HEK293T (cell line): ENCODE measurements at regions not wholly inside any gene's neighbourhood (a gene's known extent, or its start where the extent isn't known, plus 50 kb on each side); places are given as distances from the start of the nearest gene placed in this dataset.

Experiments used
- FOXA1 ChIP-seq: fragments of 450-650 bp; IDR thresholded peaks from 2 replicates; pipeline ENCODE4 v1.6.1; 2016; ENCODE audit warnings: mild to moderate bottlenecking
- FOXK2 ChIP-seq: fragments of 450-650 bp; IDR thresholded peaks from 2 replicates; pipeline ENCODE4 v1.6.1; 2016; ENCODE audit warnings: mild to moderate bottlenecking
- NFRKB ChIP-seq: fragments of 450-650 bp; IDR thresholded peaks from 2 replicates; pipeline ENCODE4 v1.6.1; 2016; ENCODE audit warnings: mild to moderate bottlenecking, moderate library complexity

GRCh38 chr14:30193845-30194501, 266.3 kb upstream of the PRKD1 start:
- TF ChIP-seq FOXA1 (no peak), NFRKB (no peak), FOXK2 (no peak)
